ENCODE measurements at regions not wholly inside any gene's neighbourhood (a gene's known extent, or its start where the extent isn't known, plus 50 kb on each side); places are given as distances from the start of the nearest gene placed in this dataset.

- no peak for TF ChIP-seq TCF7L2 (IDR thresholded peaks at IDR 0.05; ENCODE audit: borderline replicate concordance, extremely low read depth, insufficient read depth, insufficient read length)
Measured at GRCh38 chr6:15014958-15015357, 230.9 kb upstream of the JARID2 start (continued).

DNA sequence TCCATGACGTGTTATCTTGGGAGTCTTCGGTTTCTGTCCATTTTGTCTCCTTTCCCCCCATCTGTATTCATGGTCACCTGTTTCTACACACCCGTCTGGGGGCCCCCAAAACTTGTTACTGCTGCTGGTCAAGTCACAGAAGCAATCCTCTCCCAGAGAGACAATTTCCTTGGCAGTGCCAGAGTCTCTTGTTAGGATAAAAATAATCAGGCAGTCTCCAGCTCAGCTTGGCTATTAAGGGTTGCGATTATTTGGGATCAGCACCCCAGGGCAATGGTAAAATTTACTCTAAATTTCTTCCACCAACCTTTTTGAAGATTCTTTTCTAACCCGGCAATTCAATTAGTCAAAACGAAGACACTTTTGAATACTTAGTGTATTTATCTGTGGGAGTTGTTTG is 229.1 kb upstream of the JARID2 start:
- TF ChIP-seq POLR2AphosphoS5 (IDR thresholded peaks at IDR 0.05; ENCODE audit: low read depth, low read length): no peak
- TF ChIP-seq, protein P1, sequence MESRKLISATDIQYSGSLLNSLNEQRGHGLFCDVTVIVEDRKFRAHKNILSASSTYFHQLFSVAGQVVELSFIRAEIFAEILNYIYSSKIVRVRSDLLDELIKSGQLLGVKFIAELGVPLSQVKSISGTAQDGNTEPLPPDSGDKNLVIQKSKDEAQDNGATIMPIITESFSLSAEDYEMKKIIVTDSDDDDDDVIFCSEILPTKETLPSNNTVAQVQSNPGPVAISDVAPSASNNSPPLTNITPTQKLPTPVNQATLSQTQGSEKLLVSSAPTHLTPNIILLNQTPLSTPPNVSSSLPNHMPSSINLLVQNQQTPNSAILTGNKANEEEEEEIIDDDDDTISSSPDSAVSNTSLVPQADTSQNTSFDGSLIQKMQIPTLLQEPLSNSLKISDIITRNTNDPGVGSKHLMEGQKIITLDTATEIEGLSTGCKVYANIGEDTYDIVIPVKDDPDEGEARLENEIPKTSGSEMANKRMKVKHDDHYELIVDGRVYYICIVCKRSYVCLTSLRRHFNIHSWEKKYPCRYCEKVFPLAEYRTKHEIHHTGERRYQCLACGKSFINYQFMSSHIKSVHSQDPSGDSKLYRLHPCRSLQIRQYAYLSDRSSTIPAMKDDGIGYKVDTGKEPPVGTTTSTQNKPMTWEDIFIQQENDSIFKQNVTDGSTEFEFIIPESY (IDR thresholded peaks at IDR 0.05; ENCODE audit: extremely low read depth, insufficient replicate concordance, low read length): no peak
- TF ChIP-seq YY1 (IDR thresholded peaks at IDR 0.05; ENCODE audit: extremely low read depth, insufficient replicate concordance, low read depth, low read length): no peak
- no peak for TF ChIP-seq CEBPB (IDR thresholded peaks at IDR 0.05; ENCODE audit: low read depth)
- TF ChIP-seq CBX3 (IDR thresholded peaks at IDR 0.05; ENCODE audit: low read depth): no peak
- TF ChIP-seq ELF1 (IDR thresholded peaks at IDR 0.05; ENCODE audit: borderline replicate concordance, low read depth): no peak
- no peak overlapping the region for H3K4me2 ChIP-seq (ENCODE audit: low read length)
- CTCF ChIA-PET: no interaction called here

More for the DNA sequence above, 229.1 kb upstream of the JARID2 start:
- no peak overlapping the region for H3K9ac ChIP-seq (ENCODE audit: low read length)
- ATAC-seq (no peak), DNase-seq (ENCODE audit: low read depth, low spot score) (no peak)
- BruUV-seq (replicated peaks): no TSS peak
- no peaks in the 10 kb centered on the region for H4K20me1 ChIP-seq (ENCODE audit: insufficient read depth)
- H3K27ac ChIP-seq (ENCODE audit: low read depth, low read length): no peak overlapping the region
- H3K9me2 ChIP-seq (ENCODE audit: insufficient read depth): no peaks in the 10 kb centered on the region
- H3K36me3 ChIP-seq (ENCODE audit: control insufficient read depth in 1 of 2, insufficient read depth in 2 of 2, low read length in 2 of 2): no peaks in the 10 kb centered on the region
- H3K4me3 ChIP-seq (replicated peaks in 1 of 2; ENCODE audit: low read depth in 1 of 2, low read length in 2 of 2): no peak overlapping the region
- H3K79me2 ChIP-seq (ENCODE audit: insufficient read depth, low read length): no peaks in the 10 kb centered on the region
- ChIA-PET RAD21 (ENCODE audit: low non-redundant PET in 1 of 2, low total read pairs in 2 of 2, uncharacterized antibody in 2 of 2, unreplicated experiment in 2 of 2) (no interaction called here), POLR2A (no interaction called here)
- intact Hi-C loops (cut with micrococcal nuclease): no loop called here
- no peaks in the 10 kb centered on the region for H3K9me3 ChIP-seq (ENCODE audit: control insufficient read depth in 1 of 2, insufficient read depth in 1 of 2, low read depth in 1 of 2, low read length in 2 of 2)
- no peaks in the 10 kb centered on the region for H3K4me1 ChIP-seq (ENCODE audit: control insufficient read depth in 1 of 2, insufficient read depth in 2 of 2, low read length in 2 of 2)
- H3K27me3 ChIP-seq (ENCODE audit: insufficient read depth, low read length): no peaks in the 10 kb centered on the region
- H2AFZ ChIP-seq (ENCODE audit: low read depth, low read length, poor library complexity, severe bottlenecking): no peak overlapping the region

Data from HCT116 (cell line).